Type B pancreatic cell (in vitro differentiated cells): ENCODE measurements at regions not wholly inside any gene's neighbourhood (a gene's known extent, or its start where the extent isn't known, plus 50 kb on each side); places are given as distances from the start of the nearest gene placed in this dataset.

Experiments
- DNase-seq: peaks from one replicate; pipeline ENCODE4 v3.0.0; 2021; ENCODE audit warnings: mixed read lengths; ENCODE audit not compliant: unreplicated experiment; ENCODE audit errors: extremely low spot score
- H3K27ac Mint-ChIP-seq: 2 replicates; pipeline ENCODE4 v1.8.0; 2021; ENCODE audit warnings: mild to moderate bottlenecking, mixed read lengths
- H3K27me3 Mint-ChIP-seq: 2 replicates; pipeline ENCODE4 v1.8.0; 2021; ENCODE audit warnings: mixed read lengths
- H3K36me3 Mint-ChIP-seq: 2 replicates; pipeline ENCODE4 v1.8.0; 2021; ENCODE audit warnings: mixed read lengths
- H3K4me1 Mint-ChIP-seq: one replicate; pipeline ENCODE4 v1.8.0; 2021; ENCODE audit warnings: mixed read lengths; ENCODE audit not compliant: unreplicated experiment
- H3K4me3 Mint-ChIP-seq: 2 replicates; pipeline ENCODE4 v1.8.0; 2021; ENCODE audit warnings: mild to moderate bottlenecking, mixed read lengths
- H3K9me3 Mint-ChIP-seq: 2 replicates; pipeline ENCODE4 v1.8.0; 2021; ENCODE audit warnings: mixed read lengths
- CTCF ChIP-seq: fragments of 200-600 bp; sonication (generic); conservative IDR thresholded peaks from 2 replicates; pipeline ENCODE4 v1.5.0; 2021; ENCODE audit warnings: antibody characterized with exemption, mild to moderate bottlenecking

GRCh38 chr3:186456731-186457191 is 87.4 kb downstream of the CRYGS start:
- H3K4me1 Mint-ChIP-seq = no peaks in the 10 kb centered on the region
- no peaks in the 10 kb centered on the region for H3K36me3 Mint-ChIP-seq
- H3K4me3 Mint-ChIP-seq = no peak overlapping the region
- TF ChIP-seq CTCF = no peak
- H3K27ac Mint-ChIP-seq = no peak overlapping the region
- H3K27me3 Mint-ChIP-seq = peaks cover 26% of the 10 kb centered on the region
- no peaks in the 10 kb centered on the region for H3K9me3 Mint-ChIP-seq
- DNase-seq = no peak

GRCh38 chr3:186454881-186455703 is 89.1 kb downstream of the CRYGS start:
- Mint-ChIP-seq H3K4me3 (no peak overlapping the region), H3K27ac (no peak overlapping the region), H3K4me1 (no peaks in the 10 kb centered on the region), H3K9me3 (no peaks in the 10 kb centered on the region), H3K27me3 (peaks cover 17% of the 10 kb centered on the region), H3K36me3 (no peaks in the 10 kb centered on the region)
- no peak for DNase-seq
- no peak for TF ChIP-seq CTCF

- TF ChIP-seq CTCF = no peak
- Mint-ChIP-seq H3K36me3 (no peaks in the 10 kb centered on the region), H3K9me3 (no peaks in the 10 kb centered on the region), H3K27me3 (peaks cover 17% of the 10 kb centered on the region), H3K4me3 (no peak overlapping the region), H3K27ac (no peak overlapping the region), H3K4me1 (no peaks in the 10 kb centered on the region)
- no peak for DNase-seq
These were observed 90.6 kb downstream of the CRYGS start for GRCh38 chr3:186453531-186453930.

- H3K9me3 Mint-ChIP-seq = no peaks in the 10 kb centered on the region
- H3K36me3 Mint-ChIP-seq = no peaks in the 10 kb centered on the region
- H3K27ac Mint-ChIP-seq = no peak overlapping the region
- H3K4me3 Mint-ChIP-seq = no peak overlapping the region
- H3K27me3 Mint-ChIP-seq = peaks cover 14% of the 10 kb centered on the region
- TF ChIP-seq CTCF = no peak
- H3K4me1 Mint-ChIP-seq = no peaks in the 10 kb centered on the region
- DNase-seq = no peak
These were observed 90.5 kb upstream of the DGKG start for GRCh38 chr3:186452517-186452916.

GRCh38 chr3:186451371-186451770 is 89.3 kb upstream of the DGKG start:
- H3K4me3 Mint-ChIP-seq = no peak overlapping the region
- DNase-seq = no peak
- H3K4me1 Mint-ChIP-seq = no peaks in the 10 kb centered on the region
- no peaks in the 10 kb centered on the region for H3K36me3 Mint-ChIP-seq
- H3K27me3 Mint-ChIP-seq = peaks cover 15% of the 10 kb centered on the region
- no peaks in the 10 kb centered on the region for H3K9me3 Mint-ChIP-seq
- H3K27ac Mint-ChIP-seq = no peak overlapping the region
- no peak for TF ChIP-seq CTCF
